DND-41 (cell line): ENCODE measurements at regions not wholly inside any gene's neighbourhood (a gene's known extent, or its start where the extent isn't known, plus 50 kb on each side); places are given as distances from the start of the nearest gene placed in this dataset.

Source experiments
- ATAC-seq: fragments of 200-7000 bp; cut with Tn5 transposase; 3 replicates; pipeline ENCODE4 v1.9.1; 2021; ENCODE audit warnings: low read depth; ENCODE audit not compliant: insufficient read depth
- DNase-seq: peaks from one replicate; pipeline ENCODE4 v3.0.0-alpha.2; 2020
- H2AFZ ChIP-seq: 2 replicates; pipeline ENCODE4 v1.6.0; 2012; ENCODE audit warnings: low read depth, low read length
- H3K27ac ChIP-seq: 2 replicates; pipeline ENCODE4 v1.5.1; 2012; ENCODE audit warnings: low read length, inconsistent platforms
- H3K27me3 ChIP-seq: fragments of 200-600 bp; sonication (generic); 2 replicates; pipeline ENCODE4 v1.6.0; 2012; ENCODE audit warnings: low read length, mild to moderate bottlenecking, inconsistent platforms; ENCODE audit not compliant: insufficient read depth, poor library complexity
- H3K36me3 ChIP-seq: 2 replicates; pipeline ENCODE4 v1.5.1; 2012; ENCODE audit warnings: low read length, inconsistent platforms; ENCODE audit not compliant: insufficient read depth
- H3K4me1 ChIP-seq: 2 replicates; pipeline ENCODE4 v1.5.1; 2012; ENCODE audit warnings: mild to moderate bottlenecking, low read length; ENCODE audit not compliant: insufficient read depth
- H3K4me2 ChIP-seq: 2 replicates; pipeline ENCODE4 v1.6.0; 2012; ENCODE audit warnings: mild to moderate bottlenecking, moderate library complexity, low read length, inconsistent platforms; ENCODE audit not compliant: insufficient read depth
- H3K4me3 ChIP-seq, 2 experiments: fragments of 200-600 bp in 1 of 2; shearing (Covaris generic) in 1 of 2; 2 replicates each; pipeline ENCODE4 v1.5.1; 2012 to 2016; ENCODE audit warnings: inconsistent platforms in 2 of 2, low read length in 2 of 2, mild to moderate bottlenecking in 2 of 2, low read depth in 1 of 2, moderate library complexity in 1 of 2
- H3K79me2 ChIP-seq: 2 replicates; pipeline ENCODE4 v1.6.0; 2012; ENCODE audit warnings: low read length, inconsistent platforms; ENCODE audit not compliant: insufficient read depth
- H3K9ac ChIP-seq: 2 replicates; pipeline ENCODE4 v1.6.0; 2012; ENCODE audit warnings: low read depth, mild to moderate bottlenecking, inconsistent platforms, low read length, moderate library complexity
- H3K9me3 ChIP-seq: 2 replicates; pipeline ENCODE4 v1.5.1; 2012; ENCODE audit warnings: low read length, moderate library complexity, mild to moderate bottlenecking, inconsistent platforms; ENCODE audit not compliant: insufficient read depth, severe bottlenecking
- H4K20me1 ChIP-seq: 2 replicates; pipeline ENCODE4 v1.6.0; 2012; ENCODE audit warnings: low read length; ENCODE audit not compliant: insufficient read depth
- CTCF ChIP-seq: IDR thresholded peaks from 2 replicates; pipeline ENCODE4 v1.5.1; 2012; ENCODE audit warnings: borderline replicate concordance, low read length, moderate library complexity, mild to moderate bottlenecking; ENCODE audit not compliant: poor library complexity, severe bottlenecking; ENCODE audit errors: extremely low read depth
- EZH2 ChIP-seq: IDR thresholded peaks from 3 replicates; pipeline ENCODE4 v1.6.1; 2012; ENCODE audit warnings: borderline replicate concordance, low read depth, mild to moderate bottlenecking, moderate library complexity, low read length, inconsistent platforms; ENCODE audit not compliant: severe bottlenecking

- Histone ChIP-seq H3K9ac (no peak overlapping the region), H3K9me3 (no peaks in the 10 kb centered on the region), H3K36me3 (no peaks in the 10 kb centered on the region), H3K4me2 (no peak overlapping the region), H4K20me1 (no peaks in the 10 kb centered on the region), H3K4me1 (no peaks in the 10 kb centered on the region), H3K4me3 (no peak overlapping the region), H3K27me3 (no peaks in the 10 kb centered on the region), H3K79me2 (no peaks in the 10 kb centered on the region), H2AFZ (no peak overlapping the region), H3K27ac (no peak overlapping the region)
- DNase-seq (no peak), ATAC-seq (no peak)
- TF ChIP-seq CTCF = no peak
- no peak for TF ChIP-seq EZH2
Measured at GRCh38 chr3:65044401-65044800, 356.6 kb upstream of the ADAMTS9 start.

GRCh38 chr3:65042675-65043074 lies 354.9 kb upstream of the ADAMTS9 start:
- DNase-seq = no peak
- no peak overlapping the region for H3K4me2 ChIP-seq
- TF ChIP-seq CTCF (no peak), EZH2 (no peak)
- H3K36me3 ChIP-seq = no peaks in the 10 kb centered on the region
- H2AFZ ChIP-seq = no peak overlapping the region
- H4K20me1 ChIP-seq = no peaks in the 10 kb centered on the region
- H3K79me2 ChIP-seq = no peaks in the 10 kb centered on the region
- no peak overlapping the region for H3K27ac ChIP-seq
- ATAC-seq = no peak
- no peaks in the 10 kb centered on the region for H3K9me3 ChIP-seq
- H3K9ac ChIP-seq = no peak overlapping the region
- no peaks in the 10 kb centered on the region for H3K4me1 ChIP-seq
- no peak overlapping the region for H3K4me3 ChIP-seq
- no peaks in the 10 kb centered on the region for H3K27me3 ChIP-seq

GRCh38 chr3:65039754-65040210 lies 352.0 kb upstream of the ADAMTS9 start:
- DNase-seq = no peak
- Histone ChIP-seq H4K20me1 (no peaks in the 10 kb centered on the region), H3K9ac (no peak overlapping the region), H3K4me2 (no peak overlapping the region), H3K36me3 (no peaks in the 10 kb centered on the region), H3K79me2 (no peaks in the 10 kb centered on the region), H3K9me3 (no peaks in the 10 kb centered on the region), H3K4me1 (no peaks in the 10 kb centered on the region), H3K27me3 (no peaks in the 10 kb centered on the region), H3K27ac (no peak overlapping the region), H2AFZ (no peak overlapping the region), H3K4me3 (no peak overlapping the region)
- ATAC-seq = no peak
- TF ChIP-seq CTCF (no peak), EZH2 (no peak)

- no peak overlapping the region for H3K9ac ChIP-seq
- ATAC-seq (no peak), DNase-seq (no peak)
- no peaks in the 10 kb centered on the region for H3K4me1 ChIP-seq
- no peak overlapping the region for H2AFZ ChIP-seq
- H3K79me2 ChIP-seq = no peaks in the 10 kb centered on the region
- H3K4me2 ChIP-seq = no peak overlapping the region
- no peaks in the 10 kb centered on the region for H3K9me3 ChIP-seq
- H3K36me3 ChIP-seq = no peaks in the 10 kb centered on the region
- H4K20me1 ChIP-seq = no peaks in the 10 kb centered on the region
- TF ChIP-seq EZH2 = no peak
- no peak for TF ChIP-seq CTCF
- H3K4me3 ChIP-seq = no peak overlapping the region
- no peak overlapping the region for H3K27ac ChIP-seq
- H3K27me3 ChIP-seq = no peaks in the 10 kb centered on the region
Measured at GRCh38 chr3:65037861-65038260, 350.1 kb upstream of the ADAMTS9 start.
